Stimulated activated CD8-positive, alpha-beta memory T cell treated with anti-CD3 and anti-CD28 coated beads, Interleukin-12 subunit alpha, Interleukin-12 subunit beta, amount 100 ng/mL, for 1 hour (primary cell): ENCODE measurements at regions not wholly inside any gene's neighbourhood (a gene's known extent, or its start where the extent isn't known, plus 50 kb on each side); places are given as distances from the start of the nearest gene placed in this dataset.
"Not testable (repeated sequence)": the region's sequence is repeated elsewhere in the genome, so short reads cannot be mapped to it uniquely, and the experiment has no call there.

ENCODE experiments used
- DNase-seq: peaks from one replicate; pipeline ENCODE4 v3.0.0-alpha.2; 2020; ENCODE audit warnings: low read depth

DNA sequence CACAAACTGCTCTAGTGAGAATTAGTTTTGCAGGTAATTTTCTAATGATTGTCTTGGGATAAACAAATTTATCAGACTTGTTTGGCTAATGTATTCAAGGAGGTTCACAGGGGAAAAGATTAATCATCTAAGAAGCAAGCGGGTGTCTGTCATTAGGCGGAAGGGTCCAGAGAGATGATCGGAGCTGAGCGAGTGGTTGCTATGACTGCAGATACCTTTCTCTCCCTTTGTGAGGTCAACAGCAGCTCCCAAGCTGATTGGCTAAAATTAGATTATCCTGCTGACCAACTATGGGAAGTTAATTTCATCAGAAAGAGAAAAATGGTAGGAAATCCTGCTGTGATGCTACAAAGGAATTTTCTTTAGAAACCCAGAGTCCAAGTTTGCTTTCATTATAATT is 276.0 kb downstream of the SOX2 start:
- DNase-seq: no peak

DNA sequence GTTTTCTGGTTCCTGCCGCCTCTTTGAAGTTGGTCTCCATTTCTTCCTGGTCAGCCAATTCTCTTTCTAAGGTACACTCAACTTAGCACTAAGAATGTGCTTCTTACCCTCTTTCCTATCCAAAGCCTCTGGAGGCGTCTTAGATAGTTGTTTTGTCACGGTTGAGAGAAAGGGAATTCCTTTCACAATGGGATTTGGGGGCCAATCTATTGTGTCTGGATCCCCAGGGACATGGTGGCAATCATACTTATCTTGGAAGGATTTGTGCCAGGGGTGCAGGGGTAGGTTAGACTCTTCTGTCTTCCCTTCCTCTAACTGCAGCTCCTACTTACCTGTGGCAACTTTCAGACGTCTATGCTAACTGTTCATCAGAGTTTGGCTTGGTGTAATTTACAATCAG is 287.1 kb downstream of the SOX2 start:
- no peak for DNase-seq

- no peak for DNase-seq
These were observed 287.6 kb downstream of the SOX2 start for GRCh38 chr3:181999314-181999713.

DNA sequence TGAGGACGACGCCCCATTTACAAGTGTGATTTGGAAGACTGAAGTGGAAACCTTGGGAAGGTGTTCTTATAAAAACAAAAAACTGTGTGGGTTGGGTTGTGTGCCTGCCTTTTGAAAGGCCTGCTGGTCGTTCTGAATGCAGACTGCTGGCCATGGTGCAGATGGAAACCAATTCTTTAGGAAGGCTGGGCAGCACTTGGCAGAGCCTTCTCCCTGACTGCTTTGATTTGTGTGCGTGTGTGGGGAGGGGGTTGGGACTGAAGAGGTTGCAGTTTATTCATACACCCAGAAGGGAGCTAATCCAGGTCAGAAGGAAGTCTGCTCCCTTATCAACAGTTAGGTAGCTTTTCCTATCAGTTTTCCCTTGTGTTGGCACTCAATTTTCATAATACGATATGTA is 288.7 kb downstream of the SOX2 start:
- DNase-seq: no peak

- DNase-seq: no peak
These were observed 293.5 kb downstream of the SOX2 start for GRCh38 chr3:182005219-182005618.

DNA sequence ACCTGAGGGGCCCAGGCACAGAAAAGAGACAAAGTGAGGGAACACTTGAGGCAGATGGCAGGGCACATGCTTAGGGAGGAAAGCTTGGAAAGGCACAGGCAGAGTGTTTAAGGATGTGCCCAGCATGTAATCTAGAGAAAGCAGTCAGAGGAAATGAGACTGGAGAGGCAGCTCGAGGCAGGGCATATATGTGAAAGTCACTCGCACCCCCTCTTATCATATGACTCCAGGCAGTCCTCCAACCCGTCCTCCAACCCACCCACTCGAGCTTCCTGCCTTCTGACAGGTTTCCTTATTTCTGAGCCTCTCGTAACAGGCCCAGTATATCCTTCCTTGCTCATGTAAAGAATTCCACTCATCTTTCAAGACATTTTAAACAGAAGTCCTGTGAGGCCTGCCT is 294.0 kb downstream of the SOX2 start:
- DNase-seq: no peak

DNA sequence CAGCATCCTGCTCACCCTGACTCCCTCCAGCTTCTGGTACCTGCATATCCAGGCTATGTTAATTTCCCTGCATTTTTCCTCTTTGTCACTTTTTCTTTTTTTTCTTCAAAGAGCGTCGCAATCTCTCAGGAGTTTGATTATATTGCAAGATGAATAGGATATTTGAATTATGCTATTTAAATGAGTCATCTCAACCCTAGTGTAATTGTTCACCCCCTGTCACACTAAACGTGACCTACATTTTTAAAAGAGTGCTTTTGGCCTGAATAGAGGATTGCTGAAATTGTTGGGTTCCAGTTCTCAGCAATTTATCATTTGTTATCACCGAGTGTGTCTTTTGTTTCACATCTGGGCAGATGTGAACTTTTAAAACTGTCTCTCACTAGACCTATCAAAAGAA is 294.7 kb downstream of the SOX2 start:
- DNase-seq: no peak

DNA sequence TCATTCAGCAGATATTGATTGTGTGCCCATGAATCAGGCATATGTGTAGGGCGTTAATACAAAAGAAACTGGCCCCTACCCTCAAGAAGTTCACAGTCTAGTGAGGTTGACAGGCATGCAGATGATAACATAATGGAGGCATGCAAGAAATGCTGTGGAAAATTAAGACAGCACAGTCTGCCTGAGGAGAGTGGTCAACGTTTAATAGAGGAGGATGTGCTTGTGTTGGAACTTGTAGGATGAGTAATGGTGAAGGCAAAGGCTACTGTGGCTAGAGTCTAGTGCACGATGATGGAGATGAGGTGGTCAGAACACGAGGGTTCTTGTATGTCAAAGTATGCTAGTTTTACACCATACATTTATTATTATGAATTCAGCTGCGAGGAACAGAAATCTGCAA is 295.7 kb downstream of the SOX2 start:
- no peak for DNase-seq

DNA sequence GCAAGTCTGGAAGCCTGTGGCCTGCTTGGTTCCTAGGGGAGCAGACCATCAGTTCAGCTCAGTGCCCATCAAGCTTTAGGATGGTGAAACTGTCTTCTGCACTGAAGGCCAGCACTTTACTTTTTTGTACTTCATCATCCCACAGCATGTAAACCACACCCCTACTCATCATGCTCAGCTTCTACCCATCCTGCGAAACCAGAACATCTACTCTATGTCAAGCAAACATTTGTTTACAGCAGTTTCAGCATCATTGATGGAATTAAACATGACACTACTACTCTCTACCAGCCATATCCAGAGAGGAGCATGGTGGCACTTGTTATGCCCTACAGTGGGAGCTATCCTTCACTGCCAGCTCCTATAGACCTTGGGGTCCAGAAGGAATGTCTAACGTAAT is 306.6 kb downstream of the SOX2 start:
- no peak for DNase-seq

DNA sequence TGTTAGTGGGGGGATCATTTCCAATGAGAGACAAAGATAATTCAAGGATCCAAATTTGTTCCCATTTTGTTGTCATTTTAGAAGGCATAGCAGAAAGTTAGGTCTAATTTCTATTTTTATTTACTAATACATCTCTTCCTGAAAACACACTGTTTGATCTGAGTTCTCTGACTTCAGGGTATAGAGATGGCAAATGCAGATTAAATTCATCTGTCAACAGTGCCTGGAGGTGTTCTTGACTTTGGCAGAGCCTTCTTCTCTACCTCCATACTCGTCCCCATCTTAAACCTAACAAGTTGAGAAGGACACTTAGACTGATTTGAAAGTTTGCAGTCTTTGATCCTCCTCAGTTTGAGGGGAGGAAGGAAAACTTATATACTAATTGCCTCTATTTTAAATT is 308.2 kb downstream of the SOX2 start:
- DNase-seq: no peak

- no peak for DNase-seq
These were observed 312.1 kb downstream of the SOX2 start for GRCh38 chr3:182023843-182024242.

- no peak for DNase-seq
These were observed 315.6 kb downstream of the SOX2 start for GRCh38 chr3:182027366-182027765.

DNA sequence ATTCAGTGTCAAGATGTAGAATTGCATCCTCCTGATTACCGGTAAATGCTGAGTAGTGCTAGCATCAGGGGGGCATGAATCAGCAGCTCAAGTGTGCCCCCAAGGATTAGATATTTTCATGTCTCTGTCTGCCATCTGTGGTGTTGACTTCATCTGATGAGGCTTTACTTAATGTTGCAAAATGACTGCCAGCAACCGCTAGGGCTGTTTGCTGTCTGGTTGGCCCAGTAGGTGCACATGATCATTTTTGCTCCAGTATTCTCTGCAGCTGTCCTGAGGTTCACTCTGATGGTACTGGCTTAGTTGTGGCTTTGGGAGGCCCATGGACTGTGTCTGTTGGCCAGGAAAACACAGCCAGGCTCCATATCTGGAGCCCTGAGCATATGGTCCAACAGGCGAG is 316.4 kb downstream of the SOX2 start:
- no peak for DNase-seq

- not testable (repeated sequence) for DNase-seq
These were observed 322.5 kb downstream of the SOX2 start for GRCh38 chr3:182034231-182034630.

GRCh38 chr3:182035324-182035723 is 323.6 kb downstream of the SOX2 start:
- DNase-seq: no peak

GRCh38 chr3:182036382-182036781 is 324.7 kb downstream of the SOX2 start:
- no peak for DNase-seq

DNA sequence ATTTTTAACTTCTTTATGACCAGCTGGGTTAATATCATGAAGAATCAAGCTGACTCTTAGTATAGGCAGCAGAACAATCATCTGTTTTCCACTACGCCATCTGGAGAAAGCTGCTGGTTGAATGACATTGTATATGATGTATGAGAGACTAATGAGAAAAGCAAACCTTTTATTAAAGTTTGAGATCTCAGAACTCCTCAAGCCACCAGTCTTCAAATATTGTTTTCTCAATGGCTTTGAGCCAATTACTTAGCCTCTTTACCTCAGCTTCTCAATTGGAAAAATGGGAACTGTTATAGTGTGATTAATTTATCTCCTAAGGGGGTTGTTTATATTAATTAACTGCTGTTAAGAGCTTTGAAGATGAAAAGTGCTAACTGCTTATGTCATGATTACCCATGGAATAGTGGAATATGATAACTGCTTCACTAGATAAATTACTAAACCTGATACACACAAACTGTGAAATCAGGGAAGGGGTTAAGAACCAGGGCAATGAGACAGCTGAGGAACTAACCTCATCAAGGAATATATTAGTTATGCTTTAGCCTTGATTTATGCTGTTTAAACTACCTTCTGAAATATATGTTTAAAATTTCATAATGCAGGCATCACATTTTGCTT is 330.1 kb downstream of the SOX2 start:
- no peak for DNase-seq

GRCh38 chr3:182045736-182046135 is 334.0 kb downstream of the SOX2 start:
- DNase-seq: no peak

- no peak for DNase-seq
These were observed 334.5 kb downstream of the SOX2 start for GRCh38 chr3:182046166-182046764.

GRCh38 chr3:182050932-182051331 is 339.2 kb downstream of the SOX2 start:
- no peak for DNase-seq

- DNase-seq: no peak
These were observed 340.6 kb downstream of the SOX2 start for GRCh38 chr3:182052332-182052731.

DNA sequence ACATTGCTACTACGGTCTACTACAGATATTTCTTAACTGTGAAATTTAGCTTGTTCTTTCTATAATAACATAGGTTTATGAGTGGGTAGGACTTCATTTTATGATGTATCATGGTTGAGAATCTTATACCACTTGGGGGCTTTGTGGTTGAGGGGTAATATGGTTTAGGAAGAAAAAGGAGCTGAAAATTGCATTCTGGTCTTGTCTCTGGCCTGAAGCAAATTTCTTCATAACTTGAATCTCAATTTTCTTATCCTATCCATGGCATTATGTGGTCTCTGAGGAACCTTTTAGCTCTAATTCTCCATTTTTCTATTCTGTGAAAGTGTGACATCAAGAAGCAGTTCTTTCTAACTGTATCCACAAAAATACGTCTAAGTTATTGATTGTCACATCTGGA is 341.0 kb downstream of the SOX2 start:
- DNase-seq: no peak

DNA sequence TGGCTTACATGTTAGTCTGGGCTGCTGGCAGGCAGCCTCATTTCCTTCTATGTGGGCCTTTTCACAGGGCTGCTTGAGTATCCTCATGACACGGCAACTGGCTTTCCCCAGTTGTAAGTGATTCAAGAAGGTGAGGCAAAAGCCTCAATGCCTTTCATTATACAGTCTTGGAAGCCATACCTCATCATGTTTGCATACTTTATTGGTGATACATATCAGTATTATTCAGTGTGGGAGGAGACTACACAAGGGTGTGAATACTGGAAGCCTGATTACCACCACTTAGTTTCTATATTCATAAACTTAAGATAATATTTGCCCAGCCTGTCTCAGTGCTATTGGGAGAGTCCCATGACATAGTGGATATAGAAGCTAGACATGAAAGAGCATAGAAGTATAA is 346.8 kb downstream of the SOX2 start:
- no peak for DNase-seq

DNA sequence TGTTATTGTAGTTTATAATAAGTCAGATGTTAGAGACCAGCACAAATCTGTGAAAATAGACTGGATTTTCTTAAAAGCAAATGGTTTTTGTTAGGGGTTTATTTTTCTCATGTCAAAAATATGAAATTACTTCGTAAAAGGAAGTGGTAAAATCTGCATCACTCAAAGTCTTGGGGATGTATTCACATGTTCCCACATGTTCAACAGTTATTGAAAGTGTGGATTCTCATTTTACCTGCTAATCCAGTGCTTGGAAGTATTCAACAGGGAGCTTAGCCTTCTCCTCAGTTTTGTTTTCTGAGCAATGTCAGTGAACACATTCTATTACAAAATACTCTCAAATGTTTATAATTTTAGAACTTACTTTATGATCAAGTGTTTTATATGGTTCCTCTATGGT is 352.0 kb downstream of the SOX2 start:
- no peak for DNase-seq
